ENCODE measurements at regions not wholly inside any gene's neighbourhood (a gene's known extent, or its start where the extent isn't known, plus 50 kb on each side); places are given as distances from the start of the nearest gene placed in this dataset.

DNA sequence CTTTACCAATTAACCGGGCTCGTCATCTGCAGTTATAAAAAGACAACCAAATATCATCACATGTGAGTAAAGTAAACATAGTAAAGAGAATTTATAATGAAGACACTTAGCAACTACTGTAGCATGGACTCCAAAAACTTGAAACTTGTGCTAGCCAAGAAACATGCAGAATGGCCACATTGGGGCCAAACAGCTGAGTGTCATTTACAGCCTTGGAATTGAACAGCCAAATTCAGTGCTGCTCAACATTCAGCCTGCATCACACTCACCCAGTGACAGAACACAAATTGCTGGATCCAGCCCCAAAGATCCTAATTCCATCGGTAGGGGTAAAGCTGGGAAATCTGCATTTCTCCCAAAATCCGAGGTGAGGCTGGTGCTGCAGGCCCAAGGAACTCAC is 224.8 kb upstream of the GYPC start:
- TF ChIP-seq, protein P1, sequence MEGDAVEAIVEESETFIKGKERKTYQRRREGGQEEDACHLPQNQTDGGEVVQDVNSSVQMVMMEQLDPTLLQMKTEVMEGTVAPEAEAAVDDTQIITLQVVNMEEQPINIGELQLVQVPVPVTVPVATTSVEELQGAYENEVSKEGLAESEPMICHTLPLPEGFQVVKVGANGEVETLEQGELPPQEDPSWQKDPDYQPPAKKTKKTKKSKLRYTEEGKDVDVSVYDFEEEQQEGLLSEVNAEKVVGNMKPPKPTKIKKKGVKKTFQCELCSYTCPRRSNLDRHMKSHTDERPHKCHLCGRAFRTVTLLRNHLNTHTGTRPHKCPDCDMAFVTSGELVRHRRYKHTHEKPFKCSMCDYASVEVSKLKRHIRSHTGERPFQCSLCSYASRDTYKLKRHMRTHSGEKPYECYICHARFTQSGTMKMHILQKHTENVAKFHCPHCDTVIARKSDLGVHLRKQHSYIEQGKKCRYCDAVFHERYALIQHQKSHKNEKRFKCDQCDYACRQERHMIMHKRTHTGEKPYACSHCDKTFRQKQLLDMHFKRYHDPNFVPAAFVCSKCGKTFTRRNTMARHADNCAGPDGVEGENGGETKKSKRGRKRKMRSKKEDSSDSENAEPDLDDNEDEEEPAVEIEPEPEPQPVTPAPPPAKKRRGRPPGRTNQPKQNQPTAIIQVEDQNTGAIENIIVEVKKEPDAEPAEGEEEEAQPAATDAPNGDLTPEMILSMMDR (IDR thresholded peaks at IDR 0.05 in 4 of 5, conservative IDR thresholded peaks at IDR 0.05 in 1 of 5), result no peak
- no peak for TF ChIP-seq POLR2A (IDR thresholded peaks at IDR 0.05)

All from gastrocnemius medialis (tissue), 4 donors.